DND-41 (cell line): ENCODE measurements at regions not wholly inside any gene's neighbourhood (a gene's known extent, or its start where the extent isn't known, plus 50 kb on each side); places are given as distances from the start of the nearest gene placed in this dataset.

ENCODE experiments used
- ATAC-seq: fragments of 200-7000 bp; cut with Tn5 transposase; 3 replicates; pipeline ENCODE4 v1.9.1; 2021; ENCODE audit warnings: low read depth; ENCODE audit not compliant: insufficient read depth
- DNase-seq: peaks from one replicate; pipeline ENCODE4 v3.0.0-alpha.2; 2020
- H2AFZ ChIP-seq: 2 replicates; pipeline ENCODE4 v1.6.0; 2012; ENCODE audit warnings: low read depth, low read length
- H3K27ac ChIP-seq: 2 replicates; pipeline ENCODE4 v1.5.1; 2012; ENCODE audit warnings: low read length, inconsistent platforms
- H3K27me3 ChIP-seq: fragments of 200-600 bp; sonication (generic); 2 replicates; pipeline ENCODE4 v1.6.0; 2012; ENCODE audit warnings: low read length, mild to moderate bottlenecking, inconsistent platforms; ENCODE audit not compliant: insufficient read depth, poor library complexity
- H3K36me3 ChIP-seq: 2 replicates; pipeline ENCODE4 v1.5.1; 2012; ENCODE audit warnings: low read length, inconsistent platforms; ENCODE audit not compliant: insufficient read depth
- H3K4me1 ChIP-seq: 2 replicates; pipeline ENCODE4 v1.5.1; 2012; ENCODE audit warnings: mild to moderate bottlenecking, low read length; ENCODE audit not compliant: insufficient read depth
- H3K4me2 ChIP-seq: 2 replicates; pipeline ENCODE4 v1.6.0; 2012; ENCODE audit warnings: mild to moderate bottlenecking, moderate library complexity, low read length, inconsistent platforms; ENCODE audit not compliant: insufficient read depth
- H3K4me3 ChIP-seq, 2 experiments: fragments of 200-600 bp in 1 of 2; shearing (Covaris generic) in 1 of 2; 2 replicates each; pipeline ENCODE4 v1.5.1; 2012 to 2016; ENCODE audit warnings: inconsistent platforms in 2 of 2, low read length in 2 of 2, mild to moderate bottlenecking in 2 of 2, low read depth in 1 of 2, moderate library complexity in 1 of 2
- H3K79me2 ChIP-seq: 2 replicates; pipeline ENCODE4 v1.6.0; 2012; ENCODE audit warnings: low read length, inconsistent platforms; ENCODE audit not compliant: insufficient read depth
- H3K9ac ChIP-seq: 2 replicates; pipeline ENCODE4 v1.6.0; 2012; ENCODE audit warnings: low read depth, mild to moderate bottlenecking, inconsistent platforms, low read length, moderate library complexity
- H3K9me3 ChIP-seq: 2 replicates; pipeline ENCODE4 v1.5.1; 2012; ENCODE audit warnings: low read length, moderate library complexity, mild to moderate bottlenecking, inconsistent platforms; ENCODE audit not compliant: insufficient read depth, severe bottlenecking
- H4K20me1 ChIP-seq: 2 replicates; pipeline ENCODE4 v1.6.0; 2012; ENCODE audit warnings: low read length; ENCODE audit not compliant: insufficient read depth
- EZH2 ChIP-seq: IDR thresholded peaks from 3 replicates; pipeline ENCODE4 v1.6.1; 2012; ENCODE audit warnings: borderline replicate concordance, low read depth, mild to moderate bottlenecking, moderate library complexity, low read length, inconsistent platforms; ENCODE audit not compliant: severe bottlenecking
- TF ChIP-seq, protein P1 (sequence below): IDR thresholded peaks from 2 replicates; pipeline ENCODE4 v1.5.1; 2012; ENCODE audit warnings: borderline replicate concordance, low read length, moderate library complexity, mild to moderate bottlenecking; ENCODE audit not compliant: poor library complexity, severe bottlenecking; ENCODE audit errors: extremely low read depth

DNA sequence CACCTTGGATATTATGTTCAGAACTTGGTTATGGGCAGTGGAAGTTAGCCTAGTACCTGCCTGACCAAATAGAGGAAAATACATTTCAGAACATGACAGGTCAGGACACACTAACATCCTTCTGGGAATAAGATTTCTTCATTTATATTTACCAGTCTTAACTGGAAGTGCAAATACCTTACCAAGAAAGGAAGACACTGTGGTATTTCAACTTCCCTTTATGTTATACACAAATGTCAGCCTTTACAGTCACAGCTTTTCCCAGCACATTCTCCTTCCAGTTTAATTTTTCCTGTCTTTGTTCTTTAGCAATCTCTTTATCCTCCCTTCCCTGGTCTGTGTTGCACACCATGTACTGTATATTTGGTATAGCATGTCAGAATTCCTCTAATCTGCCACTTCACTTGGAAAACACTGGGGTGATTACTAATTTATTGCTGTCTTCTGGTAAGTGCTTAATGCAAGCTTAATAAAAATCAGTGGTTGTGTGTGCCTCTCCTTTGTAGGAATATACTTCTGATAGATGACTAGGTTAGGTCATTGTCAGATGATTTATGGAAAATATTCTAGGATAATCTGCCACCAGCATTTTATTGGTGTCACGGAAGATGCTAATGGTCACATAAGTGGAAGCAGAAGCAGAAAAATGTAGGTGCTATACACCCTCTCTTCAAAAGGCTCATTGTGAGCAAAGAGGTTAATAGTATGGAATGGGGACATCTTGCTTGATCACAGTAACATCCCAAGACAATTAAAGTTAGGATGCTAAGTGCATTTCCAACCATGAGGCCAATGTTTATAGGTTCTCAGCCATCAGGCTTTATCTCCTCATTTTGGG, 124.3 kb upstream of the STARD13 start:
- H4K20me1 ChIP-seq, result no peaks in the 10 kb centered on the region
- H3K4me3 ChIP-seq, result no peak overlapping the region
- H3K36me3 ChIP-seq, result no peaks in the 10 kb centered on the region
- H2AFZ ChIP-seq, result no peak overlapping the region
- H3K27ac ChIP-seq, result no peak overlapping the region
- TF ChIP-seq EZH2, result no peak
- TF ChIP-seq, protein P1, sequence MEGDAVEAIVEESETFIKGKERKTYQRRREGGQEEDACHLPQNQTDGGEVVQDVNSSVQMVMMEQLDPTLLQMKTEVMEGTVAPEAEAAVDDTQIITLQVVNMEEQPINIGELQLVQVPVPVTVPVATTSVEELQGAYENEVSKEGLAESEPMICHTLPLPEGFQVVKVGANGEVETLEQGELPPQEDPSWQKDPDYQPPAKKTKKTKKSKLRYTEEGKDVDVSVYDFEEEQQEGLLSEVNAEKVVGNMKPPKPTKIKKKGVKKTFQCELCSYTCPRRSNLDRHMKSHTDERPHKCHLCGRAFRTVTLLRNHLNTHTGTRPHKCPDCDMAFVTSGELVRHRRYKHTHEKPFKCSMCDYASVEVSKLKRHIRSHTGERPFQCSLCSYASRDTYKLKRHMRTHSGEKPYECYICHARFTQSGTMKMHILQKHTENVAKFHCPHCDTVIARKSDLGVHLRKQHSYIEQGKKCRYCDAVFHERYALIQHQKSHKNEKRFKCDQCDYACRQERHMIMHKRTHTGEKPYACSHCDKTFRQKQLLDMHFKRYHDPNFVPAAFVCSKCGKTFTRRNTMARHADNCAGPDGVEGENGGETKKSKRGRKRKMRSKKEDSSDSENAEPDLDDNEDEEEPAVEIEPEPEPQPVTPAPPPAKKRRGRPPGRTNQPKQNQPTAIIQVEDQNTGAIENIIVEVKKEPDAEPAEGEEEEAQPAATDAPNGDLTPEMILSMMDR, result no peak
- H3K9me3 ChIP-seq, result no peaks in the 10 kb centered on the region
- H3K4me2 ChIP-seq, result no peak overlapping the region
- no peak overlapping the region for H3K9ac ChIP-seq
- no peaks in the 10 kb centered on the region for H3K27me3 ChIP-seq
- no peaks in the 10 kb centered on the region for H3K79me2 ChIP-seq
- DNase-seq (no peak), ATAC-seq (no peak)
- H3K4me1 ChIP-seq, result no peaks in the 10 kb centered on the region

DNA sequence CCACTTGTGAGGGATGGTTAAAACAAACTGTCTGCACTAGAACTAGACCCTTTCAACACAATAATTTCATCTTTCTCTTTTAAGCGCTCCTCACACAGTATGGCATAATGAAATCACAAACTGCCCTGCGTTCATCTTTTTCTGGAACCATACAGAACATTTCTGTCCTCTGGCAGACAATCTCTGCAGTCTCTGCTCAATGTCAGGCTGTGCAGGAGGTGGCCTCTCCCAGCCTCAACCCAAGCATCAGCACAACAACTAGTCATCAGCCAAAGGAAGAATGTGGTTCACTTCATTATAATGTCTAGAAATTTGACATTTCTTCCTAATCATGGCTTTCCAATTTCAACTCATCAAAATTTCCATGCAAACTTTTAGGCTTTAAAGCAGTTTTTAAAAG, 125.1 kb upstream of the STARD13 start:
- no peaks in the 10 kb centered on the region for H3K36me3 ChIP-seq
- DNase-seq (no peak), ATAC-seq (no peak)
- H3K9me3 ChIP-seq, result no peaks in the 10 kb centered on the region
- H3K4me3 ChIP-seq, result no peak overlapping the region
- H3K27ac ChIP-seq, result no peak overlapping the region
- H3K79me2 ChIP-seq, result no peaks in the 10 kb centered on the region
- H2AFZ ChIP-seq, result no peak overlapping the region
- H3K9ac ChIP-seq, result no peak overlapping the region
- TF ChIP-seq EZH2, result no peak
- TF ChIP-seq, protein P1, result no peak
- no peaks in the 10 kb centered on the region for H3K4me1 ChIP-seq
- H4K20me1 ChIP-seq, result no peaks in the 10 kb centered on the region
- no peaks in the 10 kb centered on the region for H3K27me3 ChIP-seq
- H3K4me2 ChIP-seq, result no peak overlapping the region

DNA sequence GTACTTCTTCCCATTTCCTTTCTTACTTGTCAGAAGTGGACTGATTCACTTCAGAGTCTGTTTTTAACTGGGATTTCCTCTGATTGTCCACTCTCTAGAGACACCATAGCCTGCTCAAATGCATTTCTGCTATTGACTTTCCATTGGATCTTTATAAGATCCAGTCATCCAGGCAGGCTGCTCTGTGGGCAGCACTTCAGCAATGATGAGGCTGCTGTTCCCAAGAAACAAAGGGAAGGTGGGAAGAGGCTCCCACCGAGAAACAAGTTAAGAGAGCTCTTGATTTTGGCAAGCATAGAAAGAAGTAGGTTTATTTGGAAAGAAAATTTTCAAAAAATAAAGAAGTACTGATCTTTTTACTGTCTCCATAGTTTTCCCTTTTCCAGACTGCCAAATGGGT, 125.8 kb upstream of the STARD13 start:
- H3K4me3 ChIP-seq, result no peak overlapping the region
- H3K9me3 ChIP-seq, result no peaks in the 10 kb centered on the region
- no peaks in the 10 kb centered on the region for H4K20me1 ChIP-seq
- H3K27me3 ChIP-seq, result no peaks in the 10 kb centered on the region
- H3K79me2 ChIP-seq, result no peaks in the 10 kb centered on the region
- ATAC-seq (no peak), DNase-seq (no peak)
- TF ChIP-seq, protein P1, result no peak
- TF ChIP-seq EZH2, result no peak
- no peak overlapping the region for H2AFZ ChIP-seq
- H3K27ac ChIP-seq, result no peak overlapping the region
- no peak overlapping the region for H3K9ac ChIP-seq
- H3K36me3 ChIP-seq, result no peaks in the 10 kb centered on the region
- H3K4me2 ChIP-seq, result no peak overlapping the region
- H3K4me1 ChIP-seq, result no peaks in the 10 kb centered on the region
